ENCODE measurements at regions not wholly inside any gene's neighbourhood (a gene's known extent, or its start where the extent isn't known, plus 50 kb on each side); places are given as distances from the start of the nearest gene placed in this dataset.

DNA sequence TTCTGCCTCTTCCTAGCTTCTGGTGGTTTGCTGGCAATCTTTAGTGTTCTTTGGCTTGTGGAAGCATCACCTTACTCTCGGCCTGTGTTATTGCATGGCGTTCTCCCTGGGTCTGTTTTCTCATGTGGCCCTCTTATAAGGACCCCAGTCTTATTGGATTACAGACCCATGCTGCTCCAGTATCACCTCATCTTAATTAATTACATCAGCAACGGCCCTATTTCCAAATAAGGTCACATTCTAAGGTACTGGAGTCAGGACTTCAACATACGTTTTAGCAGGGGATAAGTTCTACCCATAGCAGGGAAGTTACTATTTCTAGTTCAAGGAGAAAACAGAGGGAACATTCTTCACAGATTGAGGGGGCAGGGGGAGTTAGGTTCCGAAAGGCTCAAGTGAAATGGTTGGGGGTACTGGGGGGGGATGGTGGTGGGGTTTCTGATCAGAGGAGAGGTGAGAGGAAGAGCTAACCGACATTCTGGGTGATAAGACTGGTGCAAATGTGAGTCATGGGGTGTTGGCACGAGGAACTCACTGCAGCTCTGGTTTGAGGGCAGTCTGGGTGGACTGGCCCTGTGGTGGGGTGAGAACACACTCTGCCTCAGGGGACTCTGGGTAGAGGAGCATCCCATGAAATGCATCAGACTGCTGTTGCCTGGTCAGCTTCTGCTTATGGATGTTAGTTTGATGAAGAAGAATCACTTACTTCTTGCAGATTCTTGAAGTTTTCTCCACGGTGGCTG is 51.5 kb upstream of the ZBED5 start:
- TF ChIP-seq, protein P1, sequence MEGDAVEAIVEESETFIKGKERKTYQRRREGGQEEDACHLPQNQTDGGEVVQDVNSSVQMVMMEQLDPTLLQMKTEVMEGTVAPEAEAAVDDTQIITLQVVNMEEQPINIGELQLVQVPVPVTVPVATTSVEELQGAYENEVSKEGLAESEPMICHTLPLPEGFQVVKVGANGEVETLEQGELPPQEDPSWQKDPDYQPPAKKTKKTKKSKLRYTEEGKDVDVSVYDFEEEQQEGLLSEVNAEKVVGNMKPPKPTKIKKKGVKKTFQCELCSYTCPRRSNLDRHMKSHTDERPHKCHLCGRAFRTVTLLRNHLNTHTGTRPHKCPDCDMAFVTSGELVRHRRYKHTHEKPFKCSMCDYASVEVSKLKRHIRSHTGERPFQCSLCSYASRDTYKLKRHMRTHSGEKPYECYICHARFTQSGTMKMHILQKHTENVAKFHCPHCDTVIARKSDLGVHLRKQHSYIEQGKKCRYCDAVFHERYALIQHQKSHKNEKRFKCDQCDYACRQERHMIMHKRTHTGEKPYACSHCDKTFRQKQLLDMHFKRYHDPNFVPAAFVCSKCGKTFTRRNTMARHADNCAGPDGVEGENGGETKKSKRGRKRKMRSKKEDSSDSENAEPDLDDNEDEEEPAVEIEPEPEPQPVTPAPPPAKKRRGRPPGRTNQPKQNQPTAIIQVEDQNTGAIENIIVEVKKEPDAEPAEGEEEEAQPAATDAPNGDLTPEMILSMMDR (conservative IDR thresholded peaks at IDR 0.05; ENCODE audit: low read length) = no peak
- no peak for TF ChIP-seq EZH2phosphoT487 (IDR thresholded peaks at IDR 0.05; ENCODE audit: borderline replicate concordance, low read depth, low read length)

Data from OCI-LY7 (cell line).